Epithelial cell of prostate (primary cell): ENCODE measurements at regions not wholly inside any gene's neighbourhood (a gene's known extent, or its start where the extent isn't known, plus 50 kb on each side); places are given as distances from the start of the nearest gene placed in this dataset.
"Not testable (repeated sequence)": the region's sequence is repeated elsewhere in the genome, so short reads cannot be mapped to it uniquely, and the experiment has no call there.

Experiments used
- DNase-seq: peaks from one replicate; pipeline ENCODE4 v3.0.0-alpha.2; 2011; ENCODE audit warnings: low read depth, low spot score
- H3K27ac ChIP-seq: fragments of 450-650 bp; 2 replicates; pipeline ENCODE4 v1.5.1; 2017; ENCODE audit warnings: mild to moderate bottlenecking

GRCh38 chr5:30341466-30341865 lies 852.0 kb upstream of the CDH6 start:
- H3K27ac ChIP-seq: no peak overlapping the region
- no peak for DNase-seq

GRCh38 chr5:30337084-30337573 lies 856.4 kb upstream of the CDH6 start:
- no peak for DNase-seq
- no peak overlapping the region for H3K27ac ChIP-seq

DNA sequence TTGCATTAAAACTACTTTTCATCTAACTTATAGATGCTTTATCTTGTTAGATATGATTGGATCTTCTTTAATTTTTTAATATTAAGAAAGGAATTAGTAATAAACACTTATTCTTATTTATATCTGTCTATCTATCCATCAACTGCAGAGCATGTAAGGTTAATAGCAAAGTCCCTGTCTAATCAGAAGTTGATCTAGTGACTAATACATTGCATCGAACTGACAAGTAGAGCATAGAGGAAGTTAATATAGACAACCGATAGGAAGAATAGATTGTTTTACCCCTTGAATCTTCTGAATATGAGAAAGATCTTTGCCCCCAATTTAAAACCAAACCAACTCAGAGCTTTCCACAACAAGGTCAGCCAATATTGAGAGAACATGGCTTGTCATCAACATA lies 862.0 kb upstream of the CDH6 start:
- H3K27ac ChIP-seq: no peak overlapping the region
- DNase-seq: no peak

- no peak overlapping the region for H3K27ac ChIP-seq
- DNase-seq: no peak
Measured at GRCh38 chr5:30325795-30326194, 867.7 kb upstream of the CDH6 start.

DNA sequence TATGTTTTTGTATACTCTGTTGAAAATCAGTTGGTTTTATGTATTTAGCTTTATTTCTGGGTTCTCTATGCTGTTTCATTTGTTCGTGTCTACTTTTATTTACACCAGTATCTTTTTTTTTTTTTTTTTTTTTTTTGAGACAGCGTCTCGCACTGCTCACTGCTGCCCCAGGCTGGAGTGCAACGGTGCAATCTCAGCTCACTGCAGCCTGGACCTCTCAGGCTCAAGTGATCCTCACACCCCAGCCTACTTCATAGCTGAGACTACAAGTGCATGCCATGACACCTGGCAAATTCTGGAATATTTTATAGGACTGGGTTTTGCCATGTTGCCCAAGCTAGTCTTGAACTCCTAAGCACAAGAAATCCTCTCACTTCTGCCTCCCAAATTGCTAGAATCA lies 869.4 kb upstream of the CDH6 start:
- no peak overlapping the region for H3K27ac ChIP-seq
- DNase-seq: no peak

GRCh38 chr5:30287890-30288289 lies 905.6 kb upstream of the CDH6 start:
- H3K27ac ChIP-seq: no peak overlapping the region
- DNase-seq: no peak

DNA sequence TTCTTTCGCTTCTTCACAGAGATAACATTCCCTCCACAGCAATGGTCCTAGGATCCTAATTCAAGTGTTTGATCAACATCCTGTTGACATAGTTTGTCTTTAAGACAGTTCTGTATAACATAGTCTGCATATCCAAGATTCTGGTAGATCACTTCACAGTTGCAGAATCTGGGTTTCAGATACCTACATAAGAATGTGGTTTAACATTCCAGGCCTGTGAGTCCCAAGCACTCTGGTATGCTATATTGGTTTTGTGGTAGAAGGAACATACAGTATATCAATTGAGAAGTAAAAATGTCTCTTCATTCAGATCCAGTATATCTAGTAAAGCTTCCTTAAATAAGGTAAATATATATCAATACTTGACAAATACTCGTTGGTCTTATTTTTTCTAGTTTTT lies 914.2 kb upstream of the CDH6 start:
- no peak for DNase-seq
- H3K27ac ChIP-seq: no peak overlapping the region

DNA sequence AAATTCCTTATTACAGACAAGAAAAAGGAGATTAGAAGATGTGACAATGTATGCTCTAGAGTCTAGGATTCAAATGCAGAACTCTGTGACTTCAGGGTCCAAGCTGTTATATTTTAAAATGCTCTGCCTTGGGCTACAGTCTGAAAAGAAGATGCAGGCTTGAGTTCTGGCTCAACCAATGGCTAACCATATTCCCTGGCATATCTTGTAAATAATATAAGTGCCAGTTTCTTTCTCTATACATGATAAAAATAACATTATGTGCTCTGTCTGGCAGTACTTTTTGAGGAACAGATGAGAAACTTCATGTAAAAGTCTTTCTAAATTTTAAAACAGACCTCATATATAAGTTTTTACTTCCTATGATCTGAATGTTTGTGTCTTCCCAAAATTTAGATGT lies 926.5 kb upstream of the CDH6 start:
- no peak for DNase-seq
- no peak overlapping the region for H3K27ac ChIP-seq

- DNase-seq: no peak
- no peak overlapping the region for H3K27ac ChIP-seq
Measured at GRCh38 chr5:30239331-30240022, 954.0 kb upstream of the CDH6 start.

DNA sequence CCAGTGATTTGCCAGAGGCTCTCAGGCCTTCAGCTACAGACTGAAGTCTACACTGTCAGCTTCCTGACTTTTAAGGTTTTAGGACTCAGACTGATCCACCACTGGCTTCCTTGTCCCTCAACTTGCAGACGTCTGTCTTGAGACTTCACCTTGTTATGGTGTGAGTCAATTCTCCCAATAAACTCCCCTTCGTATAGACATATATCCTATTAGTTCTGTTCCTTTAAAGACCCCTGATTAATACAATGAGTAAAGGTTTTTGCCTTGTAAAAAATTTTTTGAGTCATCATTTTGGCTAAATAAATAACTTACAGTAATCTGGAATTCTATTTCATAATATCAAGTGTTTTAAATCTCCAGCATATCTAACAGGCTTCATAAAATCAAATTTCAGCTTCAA lies 956.3 kb upstream of the CDH6 start:
- H3K27ac ChIP-seq: no peak overlapping the region
- DNase-seq: no peak

DNA sequence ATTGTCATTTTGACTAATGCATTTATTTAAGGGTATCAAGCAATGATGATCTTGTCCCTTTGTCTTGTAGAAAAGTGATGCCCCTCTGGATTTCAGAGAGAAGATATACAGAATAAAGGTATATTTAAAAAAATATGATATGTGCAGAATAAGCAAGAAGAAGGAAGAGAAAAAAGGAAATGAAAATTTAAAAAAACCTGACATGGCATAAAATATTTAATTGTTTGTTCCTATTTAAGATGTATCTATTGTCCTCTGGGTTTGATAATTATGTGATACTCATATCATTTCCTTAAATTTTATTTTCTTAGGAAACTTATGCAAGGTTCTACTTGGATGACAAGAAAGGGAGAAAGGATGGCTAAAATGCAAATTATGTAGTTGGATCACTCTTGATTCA lies 983.7 kb upstream of the CDH6 start:
- no peak for DNase-seq
- no peak overlapping the region for H3K27ac ChIP-seq

GRCh38 chr5:30197662-30198061 lies 995.8 kb upstream of the CDH6 start:
- no peak for DNase-seq
- H3K27ac ChIP-seq: no peak overlapping the region

DNA sequence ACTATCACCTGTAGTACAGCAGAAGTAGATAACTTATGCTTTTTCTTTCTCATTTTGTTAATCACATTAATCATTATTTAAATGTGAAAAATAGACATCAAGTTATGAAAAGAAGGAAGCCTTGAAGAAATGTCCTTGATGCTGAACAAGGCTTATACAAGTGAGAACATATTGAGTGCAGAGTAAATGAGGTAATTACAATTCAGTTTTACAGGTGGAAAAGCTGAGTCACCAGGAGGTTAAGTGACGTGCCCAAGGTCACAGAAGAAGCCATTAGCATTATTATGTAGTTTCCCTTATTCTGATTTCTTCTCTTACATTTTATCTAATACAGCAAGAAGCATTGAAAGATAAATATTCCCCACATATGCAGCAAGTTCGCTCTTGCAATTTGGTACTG lies 998.5 kb upstream of the CDH6 start:
- no peak overlapping the region for H3K27ac ChIP-seq
- no peak for DNase-seq

DNA sequence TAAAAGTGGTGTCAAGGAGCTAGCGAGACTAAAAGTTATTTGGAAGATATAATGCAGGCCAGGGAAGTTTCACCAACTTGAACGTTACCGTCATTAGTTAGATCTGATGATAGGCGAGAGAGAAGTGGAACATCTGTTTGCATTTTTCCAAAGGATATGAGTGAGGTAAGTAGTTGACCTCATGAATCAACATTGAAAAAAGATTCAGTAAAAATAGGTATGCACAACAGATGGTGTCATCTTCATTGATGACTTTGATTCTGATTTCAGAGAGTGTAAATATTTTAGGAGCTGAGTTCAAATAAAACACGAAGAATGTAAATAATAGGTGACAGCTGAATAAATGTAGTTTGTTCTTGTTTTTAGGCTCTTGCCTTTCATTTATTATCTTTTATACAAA lies 998.9 kb upstream of the CDH6 start:
- no peak for DNase-seq
- H3K27ac ChIP-seq: no peak overlapping the region

- H3K27ac ChIP-seq: no peak overlapping the region
Measured at GRCh38 chr5:30183795-30184194, 1009.7 kb upstream of the CDH6 start.

GRCh38 chr5:30156156-30156555 lies 1037.3 kb upstream of the CDH6 start:
- DNase-seq: no peak
- H3K27ac ChIP-seq: no peak overlapping the region

More at GRCh38 chr5:30183795-30184194, 1009.7 kb upstream of the CDH6 start:
- DNase-seq: no peak

DNA sequence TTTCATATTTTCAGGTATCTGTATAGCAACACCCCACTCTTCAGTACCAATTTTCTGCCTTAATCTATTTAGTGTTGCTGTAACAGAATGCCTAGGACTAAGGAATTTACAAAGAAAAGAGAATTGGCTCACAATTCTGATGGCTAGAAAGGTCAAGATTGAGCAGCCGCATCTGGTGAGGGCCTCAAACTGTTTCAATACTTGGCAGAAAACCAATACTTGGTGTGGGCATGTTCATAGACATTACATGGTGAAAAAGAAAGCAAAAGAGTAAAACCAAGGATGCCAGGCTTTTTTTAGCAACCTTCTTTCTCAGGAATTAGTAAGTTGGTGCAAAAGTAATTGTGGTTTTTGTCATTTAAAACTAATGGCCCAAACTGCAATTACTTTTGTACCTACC lies 1041.1 kb upstream of the CDH6 start:
- H3K27ac ChIP-seq: no peak overlapping the region
- no peak for DNase-seq

- no peak for DNase-seq
- no peak overlapping the region for H3K27ac ChIP-seq
Measured at GRCh38 chr5:30150231-30150630, 1043.3 kb upstream of the CDH6 start.

- DNase-seq: no peak
- H3K27ac ChIP-seq: no peak overlapping the region
Measured at GRCh38 chr5:30149526-30149925, 1044.0 kb upstream of the CDH6 start.

DNA sequence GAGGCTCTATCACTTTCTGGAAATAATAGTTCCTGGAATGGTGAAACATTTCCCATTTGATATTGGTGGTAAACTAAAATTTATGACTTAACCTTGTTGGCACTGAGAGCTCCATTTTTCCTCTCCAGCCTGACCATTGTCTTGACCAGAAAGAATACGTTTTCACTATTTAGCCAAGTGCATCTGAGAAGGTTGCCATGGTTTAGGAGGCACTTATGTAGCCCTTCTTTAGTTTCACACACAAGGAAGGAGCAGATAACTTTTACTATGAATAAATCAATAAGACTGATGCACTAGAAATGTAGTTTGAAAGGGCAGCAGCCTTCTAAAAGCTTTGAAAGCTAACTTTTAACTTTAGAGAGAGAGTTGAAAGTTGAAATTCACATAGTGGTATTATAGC lies 1045.5 kb upstream of the CDH6 start:
- no peak for DNase-seq
- no peak overlapping the region for H3K27ac ChIP-seq

DNA sequence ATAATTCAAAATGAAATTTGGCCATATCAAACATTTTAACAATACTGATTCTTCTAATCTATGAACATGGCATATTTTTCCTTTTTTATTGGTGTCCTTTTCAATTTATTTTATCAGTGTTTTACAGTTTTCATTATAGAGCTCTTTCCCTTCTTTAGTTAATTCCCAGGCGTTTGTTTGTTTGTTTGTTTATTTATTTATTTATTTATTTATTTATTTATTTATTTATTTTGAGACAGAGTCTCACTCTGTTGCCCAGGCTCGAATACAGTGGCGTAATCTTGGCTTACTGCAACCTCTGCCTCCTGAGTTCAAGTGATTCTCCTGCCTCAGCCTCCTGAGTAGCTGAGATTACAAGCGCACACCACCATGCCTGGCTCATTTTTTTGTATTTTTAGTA lies 1049.4 kb upstream of the CDH6 start:
- H3K27ac ChIP-seq, DNase-seq: not testable (repeated sequence)

- DNase-seq: no peak
- H3K27ac ChIP-seq: no peak overlapping the region
Measured at GRCh38 chr5:30142432-30142831, 1051.1 kb upstream of the CDH6 start.

DNA sequence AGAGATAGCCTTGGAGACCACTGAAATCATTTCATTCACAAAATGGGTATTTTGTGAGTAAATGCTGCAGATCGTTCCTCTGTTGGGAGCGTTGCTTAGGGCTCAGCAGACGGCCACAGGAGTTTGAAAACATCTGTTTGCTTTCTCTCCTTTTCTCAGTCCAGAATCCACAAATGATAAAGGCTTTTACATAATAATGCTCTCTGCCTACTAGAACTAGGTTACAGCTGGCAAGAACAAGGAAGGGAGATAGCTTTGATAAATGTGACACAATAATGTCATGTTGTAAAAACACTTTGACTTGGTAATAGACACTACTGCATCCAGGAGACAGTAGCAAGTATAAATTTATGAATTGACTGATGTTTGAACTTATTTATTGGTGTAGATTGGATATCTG lies 1072.4 kb upstream of the CDH6 start:
- no peak overlapping the region for H3K27ac ChIP-seq
- no peak for DNase-seq
